NT2/D1 (cell line): ENCODE measurements at regions not wholly inside any gene's neighbourhood (a gene's known extent, or its start where the extent isn't known, plus 50 kb on each side); places are given as distances from the start of the nearest gene placed in this dataset.

Source experiments
- SUZ12 ChIP-seq: IDR thresholded peaks from 2 replicates; pipeline ENCODE4 v1.6.1; 2011; ENCODE audit not compliant: insufficient read length, insufficient read depth; ENCODE audit errors: extremely low read depth
- ZNF274 ChIP-seq: IDR thresholded peaks from 2 replicates; pipeline ENCODE4 v1.6.1; 2011; ENCODE audit warnings: mild to moderate bottlenecking, low read depth, low read length

DNA sequence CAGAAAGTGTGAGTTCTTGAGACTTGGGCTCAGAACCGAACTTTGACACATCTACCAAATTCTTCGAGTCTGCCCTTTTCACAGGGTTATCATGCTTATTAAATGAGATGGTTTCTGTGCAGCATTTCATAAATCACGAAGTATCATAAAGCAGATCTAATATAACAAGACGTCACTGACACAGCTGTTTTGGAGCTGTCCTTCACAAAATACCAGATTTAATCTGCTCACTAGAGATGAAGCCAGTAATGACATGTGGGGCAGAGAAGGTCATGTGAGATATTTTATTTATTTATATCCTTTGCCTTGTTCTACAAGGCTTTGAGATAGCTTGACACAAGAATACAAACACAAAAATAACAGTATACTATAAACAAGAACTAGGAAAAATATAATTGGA is 127.0 kb downstream of the RPAP3 start:
- TF ChIP-seq SUZ12 (no peak), ZNF274 (no peak)
